GM12878 (cell line): ENCODE measurements at regions not wholly inside any gene's neighbourhood (a gene's known extent, or its start where the extent isn't known, plus 50 kb on each side); places are given as distances from the start of the nearest gene placed in this dataset.

ENCODE experiments used
- CBX3 ChIP-seq: fragments of 200-600 bp; sonication (generic); IDR thresholded peaks from 2 replicates; pipeline ENCODE4 v1.6.1; 2016; ENCODE audit warnings: low read depth, borderline replicate concordance
- JUND ChIP-seq: IDR thresholded peaks from 2 replicates; pipeline ENCODE4 v1.6.1; 2012; ENCODE audit warnings: low read depth, mild to moderate bottlenecking, low read length, improper control_type of control experiment, moderate library complexity
- USF2 ChIP-seq: IDR thresholded peaks from 2 replicates; pipeline ENCODE4 v1.6.1; 2011; ENCODE audit warnings: low read depth, low read length, improper control_type of control experiment, borderline replicate concordance
- YY1 ChIP-seq: IDR thresholded peaks from 2 replicates; pipeline ENCODE4 v1.6.1; 2011; ENCODE audit warnings: low read depth, mild to moderate bottlenecking, low read length
- TF ChIP-seq, protein P1 (sequence below): fragments of 450-650 bp; IDR thresholded peaks from 2 replicates; pipeline ENCODE4 v1.6.1; 2017; ENCODE audit warnings: mild to moderate bottlenecking
- TF ChIP-seq, protein P2 (sequence below): IDR thresholded peaks from 2 replicates; pipeline ENCODE4 v1.6.1; 2012; ENCODE audit warnings: improper control_type of control experiment, low read depth, low read length; ENCODE audit not compliant: insufficient replicate concordance
- TF ChIP-seq, protein P3 (sequence below), 3 experiments: IDR thresholded peaks in 2 of 3; conservative IDR thresholded peaks in 1 of 3; 2 replicates each; pipeline ENCODE4 v1.5.1; 2011; ENCODE audit warnings: low read depth in 3 of 3, low read length in 3 of 3, mild to moderate bottlenecking in 3 of 3, control low read depth in 2 of 3, moderate library complexity in 2 of 3, inconsistent platforms in 1 of 3, mixed read lengths in 1 of 3; ENCODE audit not compliant: control insufficient read depth in 2 of 3, insufficient read depth in 1 of 3; ENCODE audit errors: extremely low read depth in 1 of 3

GRCh38 chr3:144197582-144197981 lies 226.0 kb downstream of the DIPK2A start:
- TF ChIP-seq, protein P1, sequence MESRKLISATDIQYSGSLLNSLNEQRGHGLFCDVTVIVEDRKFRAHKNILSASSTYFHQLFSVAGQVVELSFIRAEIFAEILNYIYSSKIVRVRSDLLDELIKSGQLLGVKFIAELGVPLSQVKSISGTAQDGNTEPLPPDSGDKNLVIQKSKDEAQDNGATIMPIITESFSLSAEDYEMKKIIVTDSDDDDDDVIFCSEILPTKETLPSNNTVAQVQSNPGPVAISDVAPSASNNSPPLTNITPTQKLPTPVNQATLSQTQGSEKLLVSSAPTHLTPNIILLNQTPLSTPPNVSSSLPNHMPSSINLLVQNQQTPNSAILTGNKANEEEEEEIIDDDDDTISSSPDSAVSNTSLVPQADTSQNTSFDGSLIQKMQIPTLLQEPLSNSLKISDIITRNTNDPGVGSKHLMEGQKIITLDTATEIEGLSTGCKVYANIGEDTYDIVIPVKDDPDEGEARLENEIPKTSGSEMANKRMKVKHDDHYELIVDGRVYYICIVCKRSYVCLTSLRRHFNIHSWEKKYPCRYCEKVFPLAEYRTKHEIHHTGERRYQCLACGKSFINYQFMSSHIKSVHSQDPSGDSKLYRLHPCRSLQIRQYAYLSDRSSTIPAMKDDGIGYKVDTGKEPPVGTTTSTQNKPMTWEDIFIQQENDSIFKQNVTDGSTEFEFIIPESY = no peak
- TF ChIP-seq, protein P2, sequence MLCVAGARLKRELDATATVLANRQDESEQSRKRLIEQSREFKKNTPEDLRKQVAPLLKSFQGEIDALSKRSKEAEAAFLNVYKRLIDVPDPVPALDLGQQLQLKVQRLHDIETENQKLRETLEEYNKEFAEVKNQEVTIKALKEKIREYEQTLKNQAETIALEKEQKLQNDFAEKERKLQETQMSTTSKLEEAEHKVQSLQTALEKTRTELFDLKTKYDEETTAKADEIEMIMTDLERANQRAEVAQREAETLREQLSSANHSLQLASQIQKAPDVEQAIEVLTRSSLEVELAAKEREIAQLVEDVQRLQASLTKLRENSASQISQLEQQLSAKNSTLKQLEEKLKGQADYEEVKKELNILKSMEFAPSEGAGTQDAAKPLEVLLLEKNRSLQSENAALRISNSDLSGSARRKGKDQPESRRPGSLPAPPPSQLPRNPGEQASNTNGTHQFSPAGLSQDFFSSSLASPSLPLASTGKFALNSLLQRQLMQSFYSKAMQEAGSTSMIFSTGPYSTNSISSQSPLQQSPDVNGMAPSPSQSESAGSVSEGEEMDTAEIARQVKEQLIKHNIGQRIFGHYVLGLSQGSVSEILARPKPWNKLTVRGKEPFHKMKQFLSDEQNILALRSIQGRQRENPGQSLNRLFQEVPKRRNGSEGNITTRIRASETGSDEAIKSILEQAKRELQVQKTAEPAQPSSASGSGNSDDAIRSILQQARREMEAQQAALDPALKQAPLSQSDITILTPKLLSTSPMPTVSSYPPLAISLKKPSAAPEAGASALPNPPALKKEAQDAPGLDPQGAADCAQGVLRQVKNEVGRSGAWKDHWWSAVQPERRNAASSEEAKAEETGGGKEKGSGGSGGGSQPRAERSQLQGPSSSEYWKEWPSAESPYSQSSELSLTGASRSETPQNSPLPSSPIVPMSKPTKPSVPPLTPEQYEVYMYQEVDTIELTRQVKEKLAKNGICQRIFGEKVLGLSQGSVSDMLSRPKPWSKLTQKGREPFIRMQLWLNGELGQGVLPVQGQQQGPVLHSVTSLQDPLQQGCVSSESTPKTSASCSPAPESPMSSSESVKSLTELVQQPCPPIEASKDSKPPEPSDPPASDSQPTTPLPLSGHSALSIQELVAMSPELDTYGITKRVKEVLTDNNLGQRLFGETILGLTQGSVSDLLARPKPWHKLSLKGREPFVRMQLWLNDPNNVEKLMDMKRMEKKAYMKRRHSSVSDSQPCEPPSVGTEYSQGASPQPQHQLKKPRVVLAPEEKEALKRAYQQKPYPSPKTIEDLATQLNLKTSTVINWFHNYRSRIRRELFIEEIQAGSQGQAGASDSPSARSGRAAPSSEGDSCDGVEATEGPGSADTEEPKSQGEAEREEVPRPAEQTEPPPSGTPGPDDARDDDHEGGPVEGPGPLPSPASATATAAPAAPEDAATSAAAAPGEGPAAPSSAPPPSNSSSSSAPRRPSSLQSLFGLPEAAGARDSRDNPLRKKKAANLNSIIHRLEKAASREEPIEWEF = no peak
- TF ChIP-seq, protein P3, sequence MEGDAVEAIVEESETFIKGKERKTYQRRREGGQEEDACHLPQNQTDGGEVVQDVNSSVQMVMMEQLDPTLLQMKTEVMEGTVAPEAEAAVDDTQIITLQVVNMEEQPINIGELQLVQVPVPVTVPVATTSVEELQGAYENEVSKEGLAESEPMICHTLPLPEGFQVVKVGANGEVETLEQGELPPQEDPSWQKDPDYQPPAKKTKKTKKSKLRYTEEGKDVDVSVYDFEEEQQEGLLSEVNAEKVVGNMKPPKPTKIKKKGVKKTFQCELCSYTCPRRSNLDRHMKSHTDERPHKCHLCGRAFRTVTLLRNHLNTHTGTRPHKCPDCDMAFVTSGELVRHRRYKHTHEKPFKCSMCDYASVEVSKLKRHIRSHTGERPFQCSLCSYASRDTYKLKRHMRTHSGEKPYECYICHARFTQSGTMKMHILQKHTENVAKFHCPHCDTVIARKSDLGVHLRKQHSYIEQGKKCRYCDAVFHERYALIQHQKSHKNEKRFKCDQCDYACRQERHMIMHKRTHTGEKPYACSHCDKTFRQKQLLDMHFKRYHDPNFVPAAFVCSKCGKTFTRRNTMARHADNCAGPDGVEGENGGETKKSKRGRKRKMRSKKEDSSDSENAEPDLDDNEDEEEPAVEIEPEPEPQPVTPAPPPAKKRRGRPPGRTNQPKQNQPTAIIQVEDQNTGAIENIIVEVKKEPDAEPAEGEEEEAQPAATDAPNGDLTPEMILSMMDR (IDR thresholded peaks at IDR 0.05 in 2 of 3, conservative IDR thresholded peaks at IDR 0.05 in 1 of 3; ENCODE audit: control insufficient read depth in 2 of 3, extremely low read depth in 1 of 3, insufficient read depth in 1 of 3, low read depth in 3 of 3, low read length in 3 of 3) = no peak
- TF ChIP-seq YY1 (no peak), CBX3 (no peak), JUND (no peak), USF2 (no peak)
